ENCODE measurements at regions not wholly inside any gene's neighbourhood (a gene's known extent, or its start where the extent isn't known, plus 50 kb on each side); places are given as distances from the start of the nearest gene placed in this dataset.
A peak's percentile ranks its signal among the peaks of the same experiment; 100 is the strongest.
"Not testable (repeated sequence)": the region's sequence is repeated elsewhere in the genome, so short reads cannot be mapped to it uniquely, and the experiment has no call there.

DNA sequence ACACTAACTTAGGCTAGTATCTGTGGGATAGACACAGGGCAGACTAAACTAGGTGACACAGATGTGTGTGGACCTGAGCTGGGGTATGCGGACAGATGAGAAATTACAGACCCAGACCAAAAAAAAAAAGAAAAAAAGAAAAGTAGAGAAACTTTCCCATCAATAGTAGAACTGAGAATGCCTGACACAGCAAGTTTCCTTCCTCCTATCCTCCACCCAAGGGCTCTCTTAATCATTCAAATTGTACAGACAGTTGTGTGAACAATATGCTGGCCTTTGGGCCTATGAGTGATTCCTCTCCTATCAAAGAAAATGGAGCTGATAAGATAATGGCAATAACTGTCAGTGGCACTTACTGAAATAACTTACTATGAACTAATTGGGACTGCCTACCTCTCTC lies 226.7 kb upstream of the PRDM1 start:
- TF ChIP-seq, protein P1, sequence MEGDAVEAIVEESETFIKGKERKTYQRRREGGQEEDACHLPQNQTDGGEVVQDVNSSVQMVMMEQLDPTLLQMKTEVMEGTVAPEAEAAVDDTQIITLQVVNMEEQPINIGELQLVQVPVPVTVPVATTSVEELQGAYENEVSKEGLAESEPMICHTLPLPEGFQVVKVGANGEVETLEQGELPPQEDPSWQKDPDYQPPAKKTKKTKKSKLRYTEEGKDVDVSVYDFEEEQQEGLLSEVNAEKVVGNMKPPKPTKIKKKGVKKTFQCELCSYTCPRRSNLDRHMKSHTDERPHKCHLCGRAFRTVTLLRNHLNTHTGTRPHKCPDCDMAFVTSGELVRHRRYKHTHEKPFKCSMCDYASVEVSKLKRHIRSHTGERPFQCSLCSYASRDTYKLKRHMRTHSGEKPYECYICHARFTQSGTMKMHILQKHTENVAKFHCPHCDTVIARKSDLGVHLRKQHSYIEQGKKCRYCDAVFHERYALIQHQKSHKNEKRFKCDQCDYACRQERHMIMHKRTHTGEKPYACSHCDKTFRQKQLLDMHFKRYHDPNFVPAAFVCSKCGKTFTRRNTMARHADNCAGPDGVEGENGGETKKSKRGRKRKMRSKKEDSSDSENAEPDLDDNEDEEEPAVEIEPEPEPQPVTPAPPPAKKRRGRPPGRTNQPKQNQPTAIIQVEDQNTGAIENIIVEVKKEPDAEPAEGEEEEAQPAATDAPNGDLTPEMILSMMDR (IDR thresholded peaks at IDR 0.05), result no peak
- TF ChIP-seq POLR2A (IDR thresholded peaks at IDR 0.05), result no peak
- no peak for DNase-seq

DNA sequence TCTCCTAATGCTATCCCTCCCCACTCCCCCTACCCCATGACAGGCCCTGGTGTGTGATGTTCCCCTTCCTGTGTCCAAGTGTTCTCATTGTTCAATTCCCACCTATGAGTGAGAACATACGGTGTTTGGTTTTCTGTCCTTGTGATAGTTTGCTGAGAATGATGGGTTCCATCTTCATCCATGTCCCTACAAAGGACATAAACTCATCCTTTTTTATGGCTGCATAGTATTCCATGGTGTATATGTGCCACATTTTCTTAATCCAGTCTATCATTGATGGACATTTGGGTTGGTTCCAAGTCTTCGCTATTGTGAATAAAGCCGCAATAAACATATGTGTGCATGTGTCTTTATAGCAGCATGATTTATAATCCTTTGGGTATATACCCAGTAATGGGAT lies 227.5 kb upstream of the PRDM1 start:
- H3K36me3 ChIP-seq; H3K4me1 ChIP-seq; intact Hi-C loops (cut with DNase I; ENCODE audit: low total_unique reads); H3K27me3 ChIP-seq; DNase-seq; H3K27ac ChIP-seq; H3K4me3 ChIP-seq; H3K9me3 ChIP-seq: not testable (repeated sequence)

More for the DNA sequence above, 226.7 kb upstream of the PRDM1 start:
- Histone ChIP-seq H3K36me3 (no peaks in the 10 kb centered on the region), H3K4me3 (no peak overlapping the region), H3K9me3 (no peaks in the 10 kb centered on the region), H3K4me1 (no peaks in the 10 kb centered on the region), H3K27ac (no peak overlapping the region), H3K27me3 (no peaks in the 10 kb centered on the region)
- intact Hi-C loops (cut with DNase I; ENCODE audit: low total_unique reads), result no loop called here

DNA sequence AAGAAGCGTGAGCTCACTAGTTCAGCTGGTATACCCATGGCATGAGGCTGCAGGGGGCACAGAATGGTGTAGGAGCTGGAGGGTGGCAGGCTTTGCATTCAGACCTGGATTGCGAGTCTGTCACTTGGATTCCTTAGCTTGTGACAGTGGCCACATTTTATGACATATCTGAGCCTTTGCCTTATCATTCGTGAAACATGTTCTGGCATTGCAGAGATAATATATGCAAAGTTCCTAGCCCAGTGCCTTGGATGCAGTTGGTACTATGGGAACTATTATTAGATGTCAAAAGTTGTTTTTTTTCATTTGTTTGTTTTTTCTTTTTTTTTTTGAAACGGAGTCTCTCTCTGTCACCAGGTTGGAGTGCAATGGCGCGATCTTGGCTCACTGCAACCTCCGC lies 230.7 kb upstream of the PRDM1 start:
- Histone ChIP-seq H3K4me3 (no peak overlapping the region), H3K9me3 (no peaks in the 10 kb centered on the region), H3K4me1 (no peaks in the 10 kb centered on the region), H3K27me3 (no peaks in the 10 kb centered on the region), H3K27ac (no peak overlapping the region), H3K36me3 (no peaks in the 10 kb centered on the region)
- TF ChIP-seq POLR2A (IDR thresholded peaks at IDR 0.05), result no peak
- DNase-seq, result no peak
- intact Hi-C loops (cut with DNase I; ENCODE audit: low total_unique reads), result no loop called here

DNA sequence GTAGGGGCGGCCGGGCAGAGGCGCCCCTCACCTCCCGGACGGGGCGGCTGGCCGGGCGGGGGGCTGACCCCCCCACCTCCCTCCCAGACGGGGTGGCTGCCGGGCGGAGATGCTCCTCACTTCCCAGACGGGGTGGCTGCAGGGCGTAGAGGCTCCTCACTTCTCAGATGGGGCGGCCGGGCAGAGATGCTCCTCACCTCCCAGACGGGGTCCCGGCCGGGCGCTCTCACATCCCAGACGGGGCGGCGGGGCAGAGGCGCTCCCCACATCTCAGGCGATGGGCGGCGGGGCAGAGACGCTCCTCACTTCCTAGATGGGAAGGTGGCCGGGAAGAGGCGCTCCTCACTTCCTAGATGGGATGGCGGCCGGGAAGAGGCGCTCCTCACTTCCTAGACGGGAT lies 232.2 kb upstream of the PRDM1 start:
- H3K4me1 ChIP-seq; H3K36me3 ChIP-seq; DNase-seq; H3K9me3 ChIP-seq; intact Hi-C loops (cut with DNase I; ENCODE audit: low total_unique reads); H3K27me3 ChIP-seq; H3K4me3 ChIP-seq; H3K27ac ChIP-seq: not testable (repeated sequence)

DNA sequence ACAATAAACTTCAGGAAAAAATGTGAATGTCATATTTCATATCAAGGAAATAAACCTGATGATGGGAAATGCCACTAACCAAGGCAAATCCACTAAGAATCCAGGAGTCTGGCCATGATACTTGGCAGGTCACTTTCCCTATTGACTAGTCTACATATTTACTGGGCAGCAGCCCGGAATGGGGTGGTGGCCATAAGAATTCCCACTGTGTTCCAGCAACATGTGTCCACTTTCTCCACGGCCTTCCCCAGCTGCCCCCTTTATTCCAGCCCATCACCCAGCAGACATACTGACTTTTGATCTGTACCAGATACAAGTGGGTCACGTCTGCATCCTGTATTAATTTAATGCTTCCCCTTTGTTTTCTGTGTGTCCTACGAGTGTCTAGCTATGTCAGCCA lies 234.5 kb upstream of the PRDM1 start:
- DNase-seq, result no peak
- TF ChIP-seq, protein P1 (IDR thresholded peaks at IDR 0.05), result no peak
- no peak for TF ChIP-seq POLR2A (IDR thresholded peaks at IDR 0.05)
- Histone ChIP-seq H3K9me3 (no peaks in the 10 kb centered on the region), H3K27me3 (no peaks in the 10 kb centered on the region), H3K36me3 (no peaks in the 10 kb centered on the region), H3K4me3 (no peak overlapping the region), H3K4me1 (no peaks in the 10 kb centered on the region), H3K27ac (no peak overlapping the region)
- intact Hi-C loops (cut with DNase I; ENCODE audit: low total_unique reads), result no loop called here

DNA sequence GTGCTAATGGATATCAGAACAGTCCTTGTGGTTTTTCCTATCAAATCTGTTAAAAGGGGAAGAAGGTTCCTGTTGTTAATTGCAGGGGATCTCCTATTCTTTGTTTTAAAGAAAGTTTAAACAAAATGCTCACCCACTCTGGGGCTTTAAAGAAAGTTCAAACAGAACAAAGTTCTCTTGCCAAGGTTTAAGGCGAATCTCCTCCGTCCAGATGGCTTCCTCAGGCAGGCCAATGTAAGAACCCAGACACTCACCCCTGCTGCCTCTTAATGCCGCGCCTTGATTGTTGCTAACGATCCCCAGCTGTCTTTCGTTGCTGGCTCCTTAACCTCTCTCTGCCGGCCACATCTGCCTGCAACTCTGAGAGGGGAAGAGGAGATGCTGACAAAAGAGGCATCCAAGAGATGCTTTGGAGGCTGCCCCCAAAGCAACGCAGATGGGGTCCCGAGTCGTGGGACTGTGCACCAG lies 235.0 kb upstream of the PRDM1 start:
- no peak overlapping the region for H3K4me3 ChIP-seq
- no peaks in the 10 kb centered on the region for H3K4me1 ChIP-seq
- no peak overlapping the region for H3K27ac ChIP-seq
- TF ChIP-seq POLR2A (IDR thresholded peaks at IDR 0.05), result no peak
- TF ChIP-seq, protein P1 (IDR thresholded peaks at IDR 0.05), result no peak
- H3K27me3 ChIP-seq, result no peaks in the 10 kb centered on the region
- intact Hi-C loops (cut with DNase I; ENCODE audit: low total_unique reads), result no loop called here
- no peaks in the 10 kb centered on the region for H3K9me3 ChIP-seq
- peak in 1 of 2 donors; percentile 22 for DNase-seq
- H3K36me3 ChIP-seq, result no peaks in the 10 kb centered on the region
